ENCODE measurements at regions not wholly inside any gene's neighbourhood (a gene's known extent, or its start where the extent isn't known, plus 50 kb on each side); places are given as distances from the start of the nearest gene placed in this dataset.

DNA sequence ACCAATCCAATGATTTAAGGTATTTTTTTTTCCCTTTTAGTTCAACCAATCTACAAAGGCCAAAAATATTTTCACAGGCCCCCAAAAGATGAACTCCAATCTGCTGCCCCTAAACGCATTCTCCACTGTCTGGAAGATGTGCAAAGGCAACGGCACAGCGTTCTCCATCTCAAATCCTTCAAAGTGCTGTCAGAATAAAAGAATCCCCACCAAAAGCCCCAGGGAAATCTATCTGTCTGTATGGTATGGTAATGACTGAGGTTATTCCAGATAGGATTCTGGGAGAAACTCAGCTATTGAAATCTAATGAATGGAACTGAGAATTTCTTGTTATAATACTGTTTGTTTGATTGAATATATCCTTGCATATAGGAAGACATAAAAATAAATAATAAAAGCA is 217.8 kb upstream of the CCN2 start:
- no peak overlapping the region for H3K4me3 ChIP-seq (ENCODE audit: low read length)
- TF ChIP-seq, protein P1, sequence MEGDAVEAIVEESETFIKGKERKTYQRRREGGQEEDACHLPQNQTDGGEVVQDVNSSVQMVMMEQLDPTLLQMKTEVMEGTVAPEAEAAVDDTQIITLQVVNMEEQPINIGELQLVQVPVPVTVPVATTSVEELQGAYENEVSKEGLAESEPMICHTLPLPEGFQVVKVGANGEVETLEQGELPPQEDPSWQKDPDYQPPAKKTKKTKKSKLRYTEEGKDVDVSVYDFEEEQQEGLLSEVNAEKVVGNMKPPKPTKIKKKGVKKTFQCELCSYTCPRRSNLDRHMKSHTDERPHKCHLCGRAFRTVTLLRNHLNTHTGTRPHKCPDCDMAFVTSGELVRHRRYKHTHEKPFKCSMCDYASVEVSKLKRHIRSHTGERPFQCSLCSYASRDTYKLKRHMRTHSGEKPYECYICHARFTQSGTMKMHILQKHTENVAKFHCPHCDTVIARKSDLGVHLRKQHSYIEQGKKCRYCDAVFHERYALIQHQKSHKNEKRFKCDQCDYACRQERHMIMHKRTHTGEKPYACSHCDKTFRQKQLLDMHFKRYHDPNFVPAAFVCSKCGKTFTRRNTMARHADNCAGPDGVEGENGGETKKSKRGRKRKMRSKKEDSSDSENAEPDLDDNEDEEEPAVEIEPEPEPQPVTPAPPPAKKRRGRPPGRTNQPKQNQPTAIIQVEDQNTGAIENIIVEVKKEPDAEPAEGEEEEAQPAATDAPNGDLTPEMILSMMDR (IDR thresholded peaks at IDR 0.05; ENCODE audit: insufficient read depth, low read depth, low read length, missing control alignments), result no peak
- DNase-seq (ENCODE audit: low read depth), result no peak

DNA sequence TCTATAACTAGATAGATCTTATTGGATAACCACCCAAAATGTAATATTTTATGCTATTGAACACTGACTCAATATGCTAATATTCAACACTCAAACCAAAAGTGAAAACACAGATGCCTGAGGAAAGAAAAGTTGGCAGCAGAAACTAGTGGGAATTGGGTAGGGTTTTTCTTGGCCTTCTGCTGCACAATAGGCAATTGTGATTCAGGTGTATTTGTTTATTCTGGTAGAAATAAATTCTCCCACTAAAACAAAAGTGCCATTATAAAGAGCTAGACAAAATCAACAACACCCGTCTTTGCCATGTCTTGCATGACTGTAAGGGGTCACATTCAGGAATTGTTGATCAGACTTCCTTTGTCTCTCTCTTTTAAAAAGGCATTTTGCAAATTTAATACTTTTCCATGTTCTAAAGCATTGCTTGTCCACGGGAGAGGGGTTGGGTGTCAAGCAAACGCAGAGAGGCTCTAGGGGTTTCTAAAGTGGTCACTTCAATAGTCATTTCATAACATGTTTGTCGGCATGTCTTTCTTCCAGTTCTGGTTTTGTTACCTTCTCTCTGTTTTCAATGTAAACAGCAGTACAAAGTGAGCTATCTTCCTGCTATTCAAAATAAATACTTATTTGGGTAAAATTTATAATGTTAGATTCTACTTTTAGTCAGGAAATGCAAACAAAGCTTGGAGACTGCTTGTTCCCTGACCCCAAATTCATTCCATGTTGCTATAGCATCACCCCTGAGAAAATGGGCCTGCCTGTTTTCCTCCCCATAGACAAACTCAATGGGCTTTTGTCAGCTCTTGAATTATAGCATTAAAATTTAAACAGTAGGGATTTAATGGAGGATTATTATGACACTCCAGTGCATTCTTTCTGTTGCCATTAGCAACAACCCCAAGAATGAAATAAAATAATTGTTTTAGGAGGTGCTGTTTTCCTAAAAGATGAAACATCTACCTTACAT is 217.0 kb upstream of the CCN2 start:
- DNase-seq (ENCODE audit: low read depth), result no peak
- no peak overlapping the region for H3K4me3 ChIP-seq (ENCODE audit: low read length)
- TF ChIP-seq, protein P1 (IDR thresholded peaks at IDR 0.05; ENCODE audit: insufficient read depth, low read depth, low read length, missing control alignments), result no peak

DNA sequence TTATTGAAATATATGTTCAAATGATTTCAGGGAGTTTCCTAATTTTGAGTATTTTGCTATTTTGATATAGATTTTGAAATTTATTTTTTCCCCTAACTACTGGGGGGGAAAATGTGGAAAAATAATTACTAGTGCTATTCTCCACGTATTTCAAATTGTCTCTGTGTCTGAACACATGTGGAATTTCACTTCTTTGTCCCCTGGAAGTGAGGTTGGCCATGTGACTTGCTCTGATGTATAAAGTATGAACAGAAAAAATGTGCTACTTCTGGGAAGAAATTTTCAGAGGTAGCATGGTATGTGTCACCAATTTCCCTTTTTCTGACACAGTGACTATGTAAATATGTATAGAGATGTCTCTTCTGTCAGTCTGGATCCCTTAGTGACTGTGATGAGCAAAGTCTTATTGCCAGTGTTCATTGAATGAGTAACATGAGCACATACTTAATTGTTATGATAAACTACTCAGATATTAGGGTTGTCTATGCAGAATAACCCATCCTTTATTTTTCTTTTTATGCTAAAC is 215.4 kb upstream of the CCN2 start:
- no peak overlapping the region for H3K4me3 ChIP-seq (ENCODE audit: low read length)
- TF ChIP-seq, protein P1 (IDR thresholded peaks at IDR 0.05; ENCODE audit: insufficient read depth, low read depth, low read length, missing control alignments), result no peak
- DNase-seq (ENCODE audit: low read depth), result no peak

DNA sequence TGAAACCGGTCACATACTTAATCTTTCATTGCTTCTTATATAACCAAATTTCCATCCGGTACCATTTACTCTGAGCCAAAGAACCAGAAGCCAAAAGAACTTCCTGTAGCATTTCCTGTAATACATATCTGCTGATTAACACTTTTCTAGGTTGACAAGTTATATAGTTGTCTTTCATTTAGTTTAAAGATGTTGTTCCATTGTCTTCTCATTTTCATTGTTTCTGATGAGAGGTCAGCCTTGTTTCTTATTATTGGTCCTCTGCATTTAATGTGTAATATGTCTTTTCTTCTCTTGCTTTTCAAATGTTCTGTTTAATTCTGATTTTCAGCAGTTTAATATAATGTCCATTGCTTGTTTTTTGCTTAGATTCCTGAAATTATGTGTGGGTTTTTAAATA is 214.5 kb upstream of the CCN2 start:
- DNase-seq (ENCODE audit: low read depth), result no peak
- TF ChIP-seq, protein P1 (IDR thresholded peaks at IDR 0.05; ENCODE audit: insufficient read depth, low read depth, low read length, missing control alignments), result no peak
- H3K4me3 ChIP-seq (ENCODE audit: low read length), result no peak overlapping the region

DNA sequence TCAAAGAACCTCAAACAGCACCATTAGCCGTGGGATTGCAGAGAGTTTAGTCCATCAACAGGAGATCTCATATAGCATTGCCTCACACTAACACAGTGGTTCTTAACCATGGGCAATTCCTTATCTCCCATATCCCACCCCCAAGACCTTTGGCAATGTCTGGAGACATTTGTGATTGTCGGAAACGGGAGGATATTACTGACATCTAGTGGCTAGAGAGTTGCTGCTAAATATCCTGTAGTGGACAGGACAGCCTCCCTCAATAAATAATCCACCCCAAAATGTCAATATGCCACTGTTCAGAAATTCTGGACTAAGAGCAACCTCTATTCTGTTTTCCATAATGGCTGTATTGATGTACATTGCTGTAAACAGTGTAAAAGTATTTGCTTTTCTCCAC is 210.1 kb upstream of the CCN2 start:
- peak; percentile 58 for DNase-seq (ENCODE audit: low read depth)
- no peak overlapping the region for H3K4me3 ChIP-seq (ENCODE audit: low read length)
- TF ChIP-seq, protein P1 (IDR thresholded peaks at IDR 0.05; ENCODE audit: insufficient read depth, low read depth, low read length, missing control alignments), result peak; percentile 69

DNA sequence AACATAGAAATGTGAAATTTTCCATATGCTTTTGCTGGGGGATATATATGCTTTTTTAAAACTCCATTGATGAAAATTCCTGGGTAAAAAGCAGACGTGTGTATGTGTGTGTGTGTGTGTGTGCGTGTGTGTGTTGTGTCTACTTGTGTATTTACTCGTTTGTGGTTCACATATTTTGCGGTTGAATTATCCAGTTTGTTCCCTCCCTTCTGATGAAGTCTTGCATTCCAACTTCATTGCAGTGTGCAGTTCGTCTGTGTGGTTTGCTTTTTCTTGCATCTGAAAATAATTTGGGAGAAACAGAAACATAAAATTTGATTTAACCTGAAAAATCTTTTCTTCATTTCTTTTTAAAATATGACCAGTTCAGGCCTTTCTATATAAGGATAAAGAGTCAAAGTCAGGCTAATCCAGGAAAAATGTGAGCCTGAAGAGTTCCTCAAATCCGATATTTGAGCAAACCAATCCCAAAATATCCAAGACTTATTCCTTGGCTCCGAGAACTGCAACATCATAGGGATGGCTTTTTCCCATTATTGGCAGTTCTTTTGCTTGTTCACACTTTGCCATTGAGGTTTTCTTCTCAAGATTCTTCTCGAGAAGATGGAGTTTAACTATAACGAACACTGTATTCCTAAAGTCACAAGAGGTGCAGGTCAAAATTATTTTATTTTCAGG is 202.2 kb upstream of the CCN2 start:
- TF ChIP-seq, protein P1 (IDR thresholded peaks at IDR 0.05; ENCODE audit: insufficient read depth, low read depth, low read length, missing control alignments), result no peak
- DNase-seq (ENCODE audit: low read depth), result no peak
- H3K4me3 ChIP-seq (ENCODE audit: low read length), result no peak overlapping the region
